Gastroesophageal sphincter (tissue), 3 donors: ENCODE measurements at regions not wholly inside any gene's neighbourhood (a gene's known extent, or its start where the extent isn't known, plus 50 kb on each side); places are given as distances from the start of the nearest gene placed in this dataset.

Source experiments
- CTCF ChIP-seq, 4 experiments: fragments of 200-600 bp in 2 of 4; fragments of 450-650 bp in 2 of 4; sonication (generic) in 1 of 4; IDR thresholded peaks; one replicate each; pipeline ENCODE4 v1.5.1; 2017 to 2019; ENCODE audit warnings: antibody characterized with exemption in 4 of 4, mild to moderate bottlenecking in 2 of 4, moderate library complexity in 2 of 4
- EP300 ChIP-seq: sonication (generic); formaldehyde crosslinking; IDR thresholded peaks from one replicate; pipeline ENCODE4 v1.6.1; 2017; ENCODE audit warnings: antibody characterized with exemption, mild to moderate bottlenecking
- POLR2A ChIP-seq, 2 donors: fragments of 450-650 bp; IDR thresholded peaks; one replicate each; pipeline ENCODE4 v1.6.1; 2017; ENCODE audit warnings: antibody characterized with exemption in 2 of 2, mild to moderate bottlenecking in 2 of 2, moderate library complexity in 1 of 2
- POLR2AphosphoS5 ChIP-seq: sonication (generic); formaldehyde crosslinking; IDR thresholded peaks from one replicate; pipeline ENCODE4 v1.6.1; 2017; ENCODE audit warnings: antibody characterized with exemption

GRCh38 chr1:212166644-212167043 is 118.6 kb upstream of the PPP2R5A start:
- no peak for TF ChIP-seq CTCF (IDR thresholded peaks at IDR 0.05)
- no peak for TF ChIP-seq EP300
- no peak for TF ChIP-seq POLR2AphosphoS5
- TF ChIP-seq POLR2A (IDR thresholded peaks at IDR 0.05), result no peak
